Tibial nerve (tissue), 4 donors: ENCODE measurements at regions not wholly inside any gene's neighbourhood (a gene's known extent, or its start where the extent isn't known, plus 50 kb on each side); places are given as distances from the start of the nearest gene placed in this dataset.

Source experiments
- DNase-seq, 2 donors: peaks; one replicate each; pipeline ENCODE4 v3.0.0-alpha.2; 2019; ENCODE audit warnings: low spot score in 2 of 2
- H3K27ac ChIP-seq, 4 donors: fragments of 200-600 bp; sonication (generic) in 3 of 4; one replicate each; pipeline ENCODE4 v1.5.1; 2017 to 2019; ENCODE audit warnings: mild to moderate bottlenecking in 1 of 4
- H3K27me3 ChIP-seq, 2 donors: fragments of 200-600 bp; sonication (generic) in 1 of 2; one replicate each; pipeline versions ENCODE4 v1.5.1 to v1.6.0; 2017 to 2019
- H3K36me3 ChIP-seq, 3 donors: fragments of 200-600 bp; sonication (generic); one replicate each; pipeline ENCODE4 v1.5.1; 2018 to 2019
- H3K4me1 ChIP-seq, 4 donors: fragments of 200-600 bp; sonication (generic) in 3 of 4; one replicate each; pipeline ENCODE4 v1.5.1; 2017 to 2019
- H3K4me3 ChIP-seq, 4 donors: fragments of 200-600 bp; sonication (generic) in 3 of 4; one replicate each; pipeline ENCODE4 v1.5.1; 2017 to 2019; ENCODE audit warnings: mild to moderate bottlenecking in 1 of 4, moderate library complexity in 1 of 4
- H3K9me3 ChIP-seq, 4 donors: fragments of 200-600 bp; sonication (generic) in 3 of 4; one replicate each; pipeline ENCODE4 v1.5.1; 2017 to 2019
- CTCF ChIP-seq, 5 experiments: fragments of 200-600 bp in 3 of 5; fragments of 450-650 bp in 2 of 5; sonication (generic) in 3 of 5; IDR thresholded peaks; one replicate each; pipeline ENCODE4 v1.5.1; 2016 to 2019; ENCODE audit warnings: antibody characterized with exemption in 5 of 5, mild to moderate bottlenecking in 3 of 5, moderate library complexity in 2 of 5
- EP300 ChIP-seq, 2 donors: sonication (generic); formaldehyde crosslinking; IDR thresholded peaks; one replicate each; pipeline ENCODE4 v1.6.1; 2017; ENCODE audit warnings: antibody characterized with exemption in 2 of 2, mild to moderate bottlenecking in 1 of 2
- POLR2A ChIP-seq, 2 donors: fragments of 450-650 bp; IDR thresholded peaks; one replicate each; pipeline ENCODE4 v1.6.1; 2017; ENCODE audit warnings: antibody characterized with exemption in 2 of 2, mild to moderate bottlenecking in 2 of 2, moderate library complexity in 2 of 2
- WGBS, 2 donors: methylation state at CpG; one replicate each; pipeline ENCODE4 v1.1.5; 2018; 5-methylcytosine and 5-hydroxymethylcytosine counted together

- WGBS, 2 donors = 68 to 76% methylated on average over 3 of the region's 3 CpGs
- TF ChIP-seq CTCF (IDR thresholded peaks at IDR 0.05) (no peak), POLR2A (IDR thresholded peaks at IDR 0.05) (no peak)
- Histone ChIP-seq H3K4me3 (no peak overlapping the region), H3K27ac (no peak overlapping the region), H3K9me3 (no peaks in the 10 kb centered on the region), H3K36me3 (no peaks in the 10 kb centered on the region), H3K4me1 (no peaks in the 10 kb centered on the region), H3K27me3 (no peaks in the 10 kb centered on the region)
- no peak for DNase-seq
Measured at GRCh38 chr15:37165395-37165794, 65.0 kb upstream of the MEIS2 start.

- Histone ChIP-seq H3K4me1 (no peaks in the 10 kb centered on the region), H3K27me3 (no peaks in the 10 kb centered on the region), H3K27ac (no peak overlapping the region), H3K4me3 (no peak overlapping the region), H3K9me3 (no peaks in the 10 kb centered on the region), H3K36me3 (no peaks in the 10 kb centered on the region)
- TF ChIP-seq CTCF (IDR thresholded peaks at IDR 0.05) = no peak
- no peak for TF ChIP-seq EP300 (IDR thresholded peaks at IDR 0.05)
- no peak for TF ChIP-seq POLR2A (IDR thresholded peaks at IDR 0.05)
- no peak for DNase-seq
- WGBS, 2 donors = 52 to 64% methylated on average over 3 of the region's 3 CpGs
Measured at GRCh38 chr15:37166402-37166801, 66.1 kb upstream of the MEIS2 start.

GRCh38 chr15:37181339-37181738 lies 81.0 kb upstream of the MEIS2 start:
- TF ChIP-seq CTCF (IDR thresholded peaks at IDR 0.05) (no peak), POLR2A (IDR thresholded peaks at IDR 0.05) (no peak), EP300 (IDR thresholded peaks at IDR 0.05) (no peak)
- 70 to 87% methylated on average over 1 of the region's 1 CpG for WGBS, 2 donors
- no peak overlapping the region for H3K27ac ChIP-seq
- H3K27me3 ChIP-seq = no peaks in the 10 kb centered on the region
- no peaks in the 10 kb centered on the region for H3K36me3 ChIP-seq
- no peaks in the 10 kb centered on the region for H3K4me1 ChIP-seq
- DNase-seq = no peak
- H3K9me3 ChIP-seq = peaks cover 0 to 17% (median 0%) of the 10 kb centered on the region in 4 donors
- no peak overlapping the region for H3K4me3 ChIP-seq

GRCh38 chr15:37199545-37199944 lies 99.2 kb upstream of the MEIS2 start:
- no peak for DNase-seq
- Histone ChIP-seq H3K9me3 (no peaks in the 10 kb centered on the region), H3K4me3 (no peak overlapping the region), H3K4me1 (no peaks in the 10 kb centered on the region), H3K36me3 (no peaks in the 10 kb centered on the region), H3K27ac (no peak overlapping the region), H3K27me3 (no peaks in the 10 kb centered on the region)
- WGBS, 2 donors = 68 to 72% methylated on average over 5 of the region's 5 CpGs
- TF ChIP-seq EP300 (IDR thresholded peaks at IDR 0.05) (no peak), CTCF (IDR thresholded peaks at IDR 0.05) (no peak), POLR2A (IDR thresholded peaks at IDR 0.05) (no peak)

DNA sequence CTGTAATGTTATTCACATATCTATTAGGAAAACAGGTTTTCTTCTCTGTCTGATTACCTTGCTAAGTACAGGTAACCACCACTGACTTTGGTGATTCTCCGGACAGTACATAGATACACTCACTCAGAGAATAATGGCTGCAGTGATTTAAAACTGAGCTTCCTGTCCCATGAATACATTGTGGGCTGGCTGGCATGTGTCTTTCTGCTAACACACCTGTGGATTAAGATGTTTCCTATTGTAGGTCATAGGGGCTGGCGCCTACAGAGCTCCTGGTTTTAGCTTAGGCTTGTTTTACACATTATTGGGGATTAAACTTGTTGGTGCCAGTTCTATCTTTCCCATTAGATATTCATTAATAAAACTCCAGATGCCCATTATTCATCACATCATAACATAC lies 102.7 kb upstream of the MEIS2 start:
- no peak for TF ChIP-seq POLR2A (IDR thresholded peaks at IDR 0.05)
- TF ChIP-seq CTCF (IDR thresholded peaks at IDR 0.05) = no peak
- TF ChIP-seq EP300 (IDR thresholded peaks at IDR 0.05) = no peak
- Histone ChIP-seq H3K4me1 (no peaks in the 10 kb centered on the region), H3K36me3 (no peaks in the 10 kb centered on the region), H3K27me3 (no peaks in the 10 kb centered on the region), H3K27ac (no peak overlapping the region), H3K9me3 (no peaks in the 10 kb centered on the region), H3K4me3 (no peak overlapping the region)
- WGBS, 2 donors = 95 to 100% methylated on average over 2 of the region's 2 CpGs
- DNase-seq = no peak
